ENCODE measurements at regions not wholly inside any gene's neighbourhood (a gene's known extent, or its start where the extent isn't known, plus 50 kb on each side); places are given as distances from the start of the nearest gene placed in this dataset.
"Not testable (repeated sequence)": the region's sequence is repeated elsewhere in the genome, so short reads cannot be mapped to it uniquely, and the experiment has no call there.

DNA sequence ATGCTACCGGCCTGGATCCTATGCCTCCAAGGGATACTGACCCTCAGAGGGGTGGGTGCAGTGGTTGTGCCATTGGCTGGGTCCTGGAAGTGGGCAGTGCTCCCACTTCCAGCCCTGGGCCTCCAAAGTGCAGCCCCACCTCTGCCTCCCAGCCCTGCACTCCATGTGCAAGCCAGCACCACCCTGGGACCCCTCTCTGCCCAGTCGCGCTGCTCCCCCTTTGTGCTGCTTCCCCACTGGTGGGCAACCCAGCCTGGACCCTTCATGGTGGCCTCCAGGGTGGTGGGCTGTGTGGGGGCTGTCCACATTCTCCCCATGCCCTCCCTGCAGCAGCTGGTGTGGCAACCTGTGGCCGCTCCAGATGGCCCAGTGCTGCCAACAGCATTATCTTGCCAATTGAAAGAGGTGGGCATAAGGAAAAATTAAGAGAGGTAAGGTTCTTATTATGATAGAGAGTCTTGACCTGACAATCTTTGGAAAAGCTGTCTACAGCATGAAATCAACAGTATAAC is 309.7 kb downstream of the GUCY2F start:
- no peak for DNase-seq (ENCODE audit: low read depth in 2 of 2)

DNA sequence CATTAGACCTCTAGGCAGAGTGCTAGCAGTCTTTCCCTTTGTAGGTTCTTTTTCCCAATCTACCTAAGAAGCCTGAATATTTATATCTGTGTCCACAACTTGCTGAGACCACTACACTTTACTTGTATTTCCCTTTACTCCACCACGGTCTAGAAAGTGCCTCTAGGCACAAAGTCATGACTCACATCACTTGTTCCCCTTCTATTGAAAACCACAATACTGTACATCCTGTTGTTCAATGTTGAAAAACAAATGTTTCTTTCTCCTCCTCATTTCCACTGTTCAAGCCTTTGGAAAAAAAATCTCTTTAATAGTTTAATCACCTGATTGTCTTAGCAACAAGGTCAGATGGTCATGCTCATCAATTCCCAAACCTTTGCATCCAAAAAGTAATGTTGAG is 326.7 kb downstream of the GUCY2F start:
- DNase-seq (ENCODE audit: low read depth in 2 of 2), result no peak

DNA sequence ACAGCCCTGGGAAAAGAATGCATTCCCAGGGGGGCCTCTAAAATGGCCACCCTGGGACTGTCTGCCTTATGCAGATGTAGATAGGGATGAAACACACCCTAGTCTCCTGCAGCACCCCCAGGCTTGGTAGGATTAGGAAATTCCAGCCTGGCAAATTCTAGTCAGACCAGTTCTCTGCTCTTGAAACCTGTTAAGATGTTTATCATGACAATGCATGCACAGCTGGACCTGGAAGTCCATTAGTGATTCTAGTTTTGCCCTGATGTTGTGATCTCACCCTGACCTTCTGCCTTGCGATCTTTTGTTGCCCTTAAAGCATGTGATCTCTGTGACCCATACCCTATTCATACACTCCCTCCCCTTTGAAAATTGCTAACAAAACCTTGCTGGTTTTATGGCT is 337.7 kb downstream of the GUCY2F start:
- not testable (repeated sequence) for DNase-seq (ENCODE audit: low read depth in 2 of 2)

DNA sequence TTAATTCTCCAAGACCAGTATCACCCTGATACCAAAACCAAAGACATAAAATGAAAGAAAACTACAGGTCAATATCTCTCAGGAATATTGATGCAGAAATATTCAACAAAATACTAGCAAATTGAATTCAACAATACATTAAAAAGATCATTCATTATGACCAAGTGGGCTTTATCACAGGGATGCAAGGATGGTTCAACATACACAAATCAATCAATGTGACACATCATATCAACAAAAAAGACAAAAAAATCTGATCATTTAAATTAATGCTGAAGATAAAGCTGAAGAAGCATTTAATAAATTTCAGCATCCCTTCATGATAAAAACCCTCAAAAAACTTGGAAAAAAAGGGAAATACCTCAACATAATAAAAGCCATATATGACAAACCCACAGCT is 341.4 kb downstream of the GUCY2F start:
- DNase-seq (ENCODE audit: low read depth in 2 of 2), result no peak

DNA sequence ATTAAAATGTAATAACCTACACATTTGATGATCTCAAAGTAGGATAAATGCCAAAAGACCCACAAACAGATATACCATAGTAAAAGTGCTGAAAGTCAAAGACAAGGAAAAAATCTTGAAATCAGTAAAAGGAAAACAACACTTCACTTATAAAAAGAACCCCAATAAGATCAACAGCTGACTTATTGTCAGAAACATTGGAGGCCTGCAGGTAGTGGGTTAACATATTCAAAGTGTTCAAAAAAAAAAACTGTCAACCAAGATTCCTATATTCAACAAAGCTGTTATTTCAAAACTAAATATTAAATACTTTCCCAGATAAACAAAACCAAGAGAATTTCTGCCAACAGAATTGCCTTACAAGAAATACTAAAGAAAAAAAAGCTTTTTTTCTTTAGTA is 347.1 kb downstream of the GUCY2F start:
- DNase-seq (ENCODE audit: low read depth in 2 of 2), result no peak

DNA sequence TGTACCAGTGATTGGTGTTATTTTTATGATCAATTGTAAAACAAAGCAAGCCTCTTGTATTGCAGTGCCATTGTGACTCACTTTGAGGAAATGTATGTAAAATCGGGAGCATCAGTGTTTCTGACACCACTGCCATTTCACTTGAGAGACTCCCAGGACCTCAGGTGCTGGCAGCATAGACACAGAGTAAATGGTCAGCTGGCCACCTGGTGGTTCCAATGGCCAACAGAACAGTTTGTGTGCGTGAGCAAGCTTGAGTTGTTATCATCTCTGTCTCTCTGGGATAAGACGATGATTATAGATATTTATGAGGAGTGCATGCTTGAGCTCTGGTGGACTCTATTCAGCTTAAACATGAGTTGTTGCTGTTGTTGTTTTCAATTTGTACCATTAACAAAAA is 356.6 kb downstream of the GUCY2F start:
- no peak for DNase-seq (ENCODE audit: low read depth in 2 of 2)

DNA sequence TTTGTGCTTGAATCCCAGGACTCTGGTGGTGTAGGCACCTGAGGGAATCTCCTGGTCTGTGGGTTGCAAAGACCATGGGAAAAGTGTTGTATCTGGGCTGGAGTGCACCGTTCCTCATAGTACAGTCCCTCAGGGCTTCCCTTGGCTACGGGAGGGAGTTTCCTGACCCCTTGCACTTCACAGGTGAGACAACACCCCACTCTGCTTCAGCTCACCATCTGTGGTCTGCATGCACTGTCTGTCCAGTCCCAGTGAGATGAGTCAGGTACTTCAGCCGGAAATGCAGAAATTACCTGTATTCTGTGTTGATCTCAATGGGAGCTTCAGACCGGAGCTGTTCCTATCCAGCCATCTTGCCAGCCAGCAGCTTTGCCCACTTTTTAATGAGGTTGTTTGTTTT is 353.0 kb upstream of the IRS4 start:
- DNase-seq (ENCODE audit: low read depth in 2 of 2), result no peak

DNA sequence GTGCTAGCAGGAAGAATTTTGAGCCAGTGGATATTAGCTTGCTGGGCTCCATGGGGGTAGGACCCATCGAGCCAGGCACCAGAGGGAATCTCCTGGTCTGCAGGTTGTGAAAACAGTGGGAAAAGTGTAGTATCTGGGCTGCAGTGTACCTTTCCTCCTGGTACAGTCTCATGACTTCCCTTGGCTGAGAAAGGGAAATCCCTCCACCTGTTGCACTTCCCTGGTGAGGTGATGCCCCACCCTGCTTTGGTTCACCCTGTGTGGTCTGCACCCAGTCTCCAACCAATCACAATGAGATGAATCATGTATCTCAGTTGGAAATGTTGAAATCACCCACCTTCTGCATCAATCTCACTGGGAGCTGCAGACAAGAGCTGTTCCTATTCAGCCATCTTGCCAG is 341.4 kb upstream of the IRS4 start:
- no peak for DNase-seq (ENCODE audit: low read depth in 2 of 2)

DNA sequence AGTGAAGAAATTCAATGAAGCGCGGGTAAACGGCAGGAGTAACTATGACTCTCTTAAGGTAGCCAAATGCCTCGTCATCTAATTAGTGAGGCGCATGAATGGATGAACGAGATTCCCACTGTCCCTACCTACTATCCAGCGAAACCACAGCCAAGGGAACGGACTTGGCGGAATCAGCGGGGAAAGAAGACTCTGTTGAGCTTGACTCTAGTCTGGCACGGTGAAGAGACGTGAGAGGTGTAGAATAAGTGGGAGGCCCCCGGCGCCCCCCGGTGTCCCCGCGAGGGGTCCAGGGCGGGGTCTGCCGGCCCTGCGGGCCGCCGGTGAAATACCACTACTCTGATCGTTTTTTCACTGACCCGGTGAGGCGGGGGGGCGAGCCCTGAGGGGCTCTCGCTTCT is 317.8 kb upstream of the IRS4 start:
- peak; percentile 24 to 25 for DNase-seq (ENCODE audit: low read depth in 2 of 2)

DNA sequence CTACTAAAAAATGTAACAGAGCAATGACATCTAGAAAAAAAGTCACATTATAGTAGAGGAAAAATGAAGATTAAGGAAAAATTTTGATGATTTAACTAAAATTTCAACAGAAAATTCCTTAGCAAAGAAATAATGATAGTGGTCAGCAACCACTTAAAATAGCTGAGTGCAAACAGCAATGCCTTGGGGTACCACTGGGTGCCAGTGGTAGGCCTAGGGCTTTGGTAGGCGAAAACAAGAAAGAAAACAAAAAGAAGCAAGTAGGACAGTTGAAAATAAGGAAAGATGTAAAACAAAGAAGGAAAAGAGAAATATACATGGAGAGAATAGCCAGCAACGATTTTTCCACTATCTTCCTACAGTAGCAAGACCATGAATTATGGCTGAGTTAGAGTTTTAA is 313.5 kb upstream of the IRS4 start:
- no peak for DNase-seq (ENCODE audit: low read depth in 2 of 2)

DNA sequence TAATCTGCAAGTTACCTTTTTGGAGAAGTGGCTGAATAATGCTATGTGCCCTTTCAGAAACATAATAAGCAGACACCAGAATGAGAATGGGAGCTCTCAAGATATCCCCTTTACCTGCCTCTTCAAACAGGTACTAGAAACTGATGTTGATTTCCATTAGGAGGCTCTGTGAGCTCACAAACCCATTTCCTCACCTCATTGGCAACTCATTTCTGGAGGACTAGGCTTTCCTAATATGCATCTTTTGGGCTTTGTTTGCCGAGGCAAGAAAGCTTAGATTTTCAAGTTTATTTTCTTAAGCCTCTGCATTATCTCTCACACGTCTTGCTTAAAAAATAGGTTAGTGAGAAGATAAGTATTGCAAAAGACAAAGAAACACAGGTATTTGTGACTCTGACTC is 313.1 kb upstream of the IRS4 start:
- DNase-seq (ENCODE audit: low read depth in 2 of 2), result no peak

DNA sequence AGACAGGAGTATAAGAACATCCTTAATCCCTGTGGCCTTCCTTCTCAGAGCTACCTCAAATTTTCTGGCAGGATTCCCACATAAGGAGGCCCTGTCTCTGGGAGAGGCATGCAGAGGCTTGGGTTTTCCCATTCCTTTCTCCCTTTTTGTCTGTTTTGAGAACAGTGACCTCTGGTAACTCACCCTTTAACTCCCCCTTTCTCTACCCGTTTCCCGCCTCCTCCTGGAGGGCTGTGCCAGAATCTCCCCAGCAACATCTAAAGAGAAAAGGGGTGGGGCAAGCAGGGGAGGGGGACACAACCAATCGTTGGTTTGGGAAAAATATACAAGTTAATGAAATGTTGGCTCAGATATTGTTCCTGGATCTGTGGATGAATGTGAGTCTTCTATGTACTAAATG is 303.7 kb upstream of the IRS4 start:
- no peak for DNase-seq (ENCODE audit: low read depth in 2 of 2)

DNA sequence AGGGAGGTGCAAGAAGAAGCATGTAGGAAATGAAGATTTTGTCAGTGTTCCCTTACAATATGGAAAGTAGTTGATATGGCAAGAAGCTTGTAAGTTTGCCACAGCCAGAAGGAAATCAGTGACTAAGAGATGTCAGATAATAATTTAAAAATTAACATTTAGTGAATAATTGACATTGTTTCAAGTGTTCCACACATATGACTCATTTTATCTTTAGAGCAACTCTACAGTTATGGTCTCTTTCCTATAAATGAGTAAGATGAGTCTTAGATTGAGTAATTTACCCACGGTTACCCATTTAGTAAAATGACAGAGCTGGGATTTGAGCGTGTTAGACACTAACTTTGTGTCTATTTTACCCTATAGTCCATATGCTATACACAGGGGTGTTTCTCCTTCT is 300.3 kb upstream of the IRS4 start:
- DNase-seq (ENCODE audit: low read depth in 2 of 2), result no peak

DNA sequence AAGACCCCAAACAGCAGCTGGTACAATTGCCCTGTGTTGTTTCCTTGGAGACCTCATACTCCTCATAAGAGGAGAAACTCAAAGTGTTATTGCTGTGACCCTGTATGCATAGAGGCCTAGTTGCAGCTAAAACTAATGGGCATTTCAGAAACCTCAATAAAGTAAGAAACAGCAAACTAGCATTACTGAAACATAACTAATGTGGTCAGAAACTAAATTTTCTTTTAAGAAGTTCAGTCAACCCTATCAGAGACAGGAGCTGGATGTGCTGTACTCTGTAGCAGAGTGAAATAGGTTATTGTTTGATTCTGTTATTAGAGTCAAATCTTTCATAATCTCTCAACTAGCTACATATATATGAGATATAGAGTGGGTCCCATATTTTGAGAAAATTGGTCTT is 257.5 kb upstream of the IRS4 start:
- no peak for DNase-seq (ENCODE audit: low read depth in 2 of 2)

DNA sequence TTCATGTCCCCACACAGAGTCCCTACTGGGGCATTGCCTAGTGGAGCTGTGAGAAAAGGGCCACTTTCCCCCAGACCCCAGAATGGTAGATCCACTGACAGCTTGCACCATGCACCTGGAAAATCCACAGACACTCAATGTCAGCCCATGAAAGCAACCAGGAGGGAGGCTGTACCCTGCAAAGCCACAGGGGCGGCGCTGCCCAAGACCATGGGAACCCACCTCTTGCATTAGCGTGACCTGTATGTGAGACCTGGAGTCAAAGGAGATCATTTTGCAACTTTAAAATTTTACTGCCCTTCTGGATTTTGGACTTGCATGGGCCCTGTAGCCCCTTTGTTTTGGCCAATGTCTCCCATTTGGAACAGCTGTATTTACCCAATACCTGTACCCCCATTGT is 236.5 kb upstream of the IRS4 start:
- not testable (repeated sequence) for DNase-seq (ENCODE audit: low read depth in 2 of 2)

DNA sequence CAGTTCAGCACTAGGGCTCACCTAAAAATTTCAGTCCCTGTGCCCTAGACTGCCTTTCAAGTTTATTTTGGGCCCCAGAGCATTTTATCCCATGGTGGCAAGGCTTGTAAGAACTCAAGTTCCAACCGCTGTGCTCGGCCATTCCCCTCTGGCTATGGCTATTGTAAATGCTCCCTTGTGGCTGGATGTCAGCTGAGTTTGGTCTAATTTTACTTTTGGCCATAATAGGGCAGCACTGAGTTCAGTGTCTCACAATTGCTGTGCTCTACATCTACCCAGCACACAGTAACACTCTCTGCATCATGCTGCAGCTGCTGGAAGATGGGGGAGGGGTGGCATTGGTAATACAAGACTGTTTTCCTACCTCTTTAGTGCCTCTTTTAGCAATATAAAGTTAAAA is 210.8 kb upstream of the IRS4 start:
- no peak for DNase-seq (ENCODE audit: low read depth in 2 of 2)

DNA sequence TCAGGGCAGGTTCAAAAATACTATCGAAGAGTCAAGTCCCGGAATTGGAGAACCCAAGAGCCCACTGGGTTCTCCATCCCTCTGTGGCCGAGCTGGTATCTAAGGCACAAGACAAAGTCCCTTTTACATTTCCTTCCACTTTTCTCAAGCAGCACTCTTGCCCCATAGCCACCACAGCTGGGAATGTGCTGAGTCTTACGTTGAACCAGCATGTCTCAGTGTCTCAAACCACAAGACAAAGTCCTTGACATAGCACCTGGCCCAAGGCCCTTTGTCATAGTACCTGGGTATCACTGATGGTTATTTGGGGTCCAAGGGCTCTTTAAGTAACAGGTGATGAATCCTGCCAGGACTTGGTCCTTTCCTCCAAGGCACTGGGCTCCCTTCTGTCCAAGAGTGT is 210.2 kb upstream of the IRS4 start:
- no peak for DNase-seq (ENCODE audit: low read depth in 2 of 2)

DNA sequence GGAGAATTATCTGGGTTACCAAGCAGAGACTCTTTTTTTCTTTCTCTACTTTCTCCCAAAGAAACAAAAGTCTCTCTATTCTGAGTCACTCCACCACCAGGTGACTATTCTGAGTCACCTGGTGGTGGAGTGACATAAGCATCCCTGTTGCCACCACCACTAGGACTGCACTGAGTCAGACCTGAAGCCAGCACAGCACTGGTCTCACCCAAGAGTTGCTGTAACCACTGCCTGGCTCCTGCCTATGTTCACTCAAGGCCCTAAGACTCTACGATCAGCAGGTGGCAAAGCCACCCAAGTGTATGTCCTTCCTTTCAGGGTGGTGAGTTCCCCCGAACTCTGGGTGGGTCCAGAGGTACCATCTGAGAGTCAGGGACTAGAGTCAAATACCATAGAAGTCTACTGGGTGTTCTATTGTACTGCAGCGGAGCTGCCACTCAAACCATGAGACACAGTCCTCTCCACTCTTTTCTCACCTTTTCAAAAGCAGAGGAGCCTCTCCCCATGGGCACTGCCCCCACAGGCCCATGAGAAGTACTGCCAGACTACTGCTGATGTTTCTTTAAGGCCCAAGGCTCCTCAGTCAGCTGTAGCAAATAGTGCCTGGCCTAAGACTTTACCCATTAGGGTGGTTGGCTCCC is 209.6 kb upstream of the IRS4 start:
- DNase-seq (ENCODE audit: low read depth in 2 of 2), result no peak

DNA sequence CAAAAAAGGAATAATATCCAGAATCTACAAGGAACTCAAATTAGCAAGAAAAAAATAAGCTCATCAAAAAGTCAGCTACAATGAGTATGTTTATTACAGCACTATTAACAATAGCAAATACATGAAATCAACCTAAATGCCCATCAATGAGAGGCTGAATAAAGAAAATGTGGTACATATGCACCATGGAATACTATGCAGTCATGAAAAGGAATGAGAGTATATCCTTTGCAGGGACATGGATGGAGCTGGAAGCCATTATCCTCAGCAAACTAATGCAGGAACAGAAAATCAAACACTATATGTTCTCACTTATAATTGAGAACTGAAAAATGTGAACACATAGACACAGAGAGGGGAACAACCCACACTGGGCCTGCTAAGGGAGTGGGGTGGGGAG is 178.4 kb upstream of the IRS4 start:
- no peak for DNase-seq (ENCODE audit: low read depth in 2 of 2)

DNA sequence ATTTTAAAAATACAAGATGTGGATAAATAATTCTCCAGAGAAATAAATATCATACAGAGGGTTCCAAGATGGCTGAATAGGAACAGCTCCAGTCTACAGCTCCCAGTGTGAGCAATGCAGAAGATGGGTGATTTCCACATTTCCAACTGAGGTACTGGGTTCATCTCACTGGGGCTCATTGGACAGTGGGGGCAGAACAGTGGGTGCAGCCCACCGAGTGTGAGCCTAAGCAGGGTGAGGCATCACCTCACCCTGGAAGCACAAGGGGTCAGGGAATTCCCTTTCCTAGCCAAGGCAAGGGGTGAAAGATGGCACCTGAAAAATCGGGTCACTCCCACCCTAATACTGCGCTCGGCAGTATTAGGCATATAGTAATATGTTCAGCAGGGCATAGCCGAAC is 167.5 kb upstream of the IRS4 start:
- DNase-seq (ENCODE audit: low read depth in 2 of 2), result not testable (repeated sequence)

DNA sequence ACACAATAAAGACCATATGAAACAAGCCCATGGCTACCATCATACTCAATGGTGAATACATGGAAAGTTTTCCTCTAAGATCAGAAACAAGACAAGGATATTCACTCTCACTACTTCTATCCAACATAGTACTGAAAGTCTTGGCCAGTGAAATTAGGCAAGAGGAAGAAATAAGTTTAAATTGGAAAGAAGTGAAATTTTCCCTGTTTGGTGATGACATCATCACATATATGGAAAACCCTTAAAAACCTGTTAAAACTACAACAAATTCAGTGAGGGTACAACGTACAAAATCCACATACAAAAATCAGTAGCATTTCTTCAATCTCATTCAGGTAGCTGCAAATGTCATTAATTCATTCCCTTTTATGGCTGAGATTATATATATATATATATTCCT is 164.0 kb upstream of the IRS4 start:
- no peak for DNase-seq (ENCODE audit: low read depth in 2 of 2)

DNA sequence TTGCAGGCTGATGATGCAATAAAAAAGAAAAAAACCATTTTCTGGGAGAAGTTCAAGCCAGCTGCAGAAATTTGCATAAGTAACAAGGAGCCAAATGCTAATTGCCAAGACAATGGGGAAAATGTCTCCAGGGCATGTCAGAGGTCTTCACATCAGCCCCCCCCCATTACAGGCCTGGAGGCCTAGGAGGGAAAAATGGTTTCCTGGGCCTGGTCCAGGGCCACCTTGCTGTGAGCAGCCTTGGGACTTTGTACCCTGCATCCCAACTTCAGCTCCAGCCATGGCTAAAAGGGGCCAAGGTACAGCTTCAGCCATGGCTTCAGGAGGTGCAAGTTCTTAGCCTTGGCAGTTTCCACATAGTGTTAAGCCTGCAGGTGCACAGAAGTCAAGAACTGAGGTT is 160.0 kb upstream of the IRS4 start:
- not testable (repeated sequence) for DNase-seq (ENCODE audit: low read depth in 2 of 2)

DNA sequence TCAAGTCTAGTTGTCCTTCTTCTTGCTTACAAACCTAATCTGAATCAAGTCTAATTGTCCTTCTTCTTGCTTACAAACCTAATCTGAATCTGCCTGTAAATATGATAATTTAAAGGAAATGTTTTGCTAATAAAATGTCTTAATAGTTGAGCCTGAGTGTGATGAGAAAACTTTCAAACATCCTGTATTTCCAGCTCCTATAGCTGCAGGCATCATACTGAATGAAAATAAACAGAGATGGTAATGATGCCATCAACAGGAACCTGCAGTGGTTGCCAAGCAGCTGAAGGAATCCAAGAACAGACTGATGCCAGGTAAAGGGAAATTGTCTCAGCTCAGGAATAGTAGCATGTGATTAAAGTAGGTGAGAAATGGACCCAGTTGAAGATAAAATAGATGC is 156.1 kb upstream of the IRS4 start:
- DNase-seq (ENCODE audit: low read depth in 2 of 2), result no peak

DNA sequence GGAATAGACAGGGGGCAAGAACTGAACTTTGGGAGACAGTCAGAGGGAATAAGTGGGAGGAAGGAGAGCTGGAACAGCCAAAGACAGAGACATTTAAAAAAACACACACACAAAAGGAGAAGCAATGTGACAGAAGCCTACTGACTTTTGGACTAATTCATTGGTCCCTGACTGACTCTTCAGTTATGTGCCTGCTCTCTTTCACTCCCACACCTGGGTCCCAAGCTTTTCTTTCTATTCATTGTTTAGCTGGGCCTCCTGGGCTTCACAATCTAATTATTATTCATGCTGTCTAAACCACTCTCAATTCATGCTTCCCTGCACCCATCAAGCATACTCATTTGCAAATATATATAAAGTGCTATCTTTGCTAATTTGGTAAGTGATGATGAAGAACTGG is 139.2 kb upstream of the IRS4 start:
- DNase-seq (ENCODE audit: low read depth in 2 of 2), result no peak

Measured in dermis microvascular lymphatic vessel endothelial cell (primary cell).